ENCODE measurements at regions not wholly inside any gene's neighbourhood (a gene's known extent, or its start where the extent isn't known, plus 50 kb on each side); places are given as distances from the start of the nearest gene placed in this dataset.
"Not testable (repeated sequence)": the region's sequence is repeated elsewhere in the genome, so short reads cannot be mapped to it uniquely, and the experiment has no call there.

DNA sequence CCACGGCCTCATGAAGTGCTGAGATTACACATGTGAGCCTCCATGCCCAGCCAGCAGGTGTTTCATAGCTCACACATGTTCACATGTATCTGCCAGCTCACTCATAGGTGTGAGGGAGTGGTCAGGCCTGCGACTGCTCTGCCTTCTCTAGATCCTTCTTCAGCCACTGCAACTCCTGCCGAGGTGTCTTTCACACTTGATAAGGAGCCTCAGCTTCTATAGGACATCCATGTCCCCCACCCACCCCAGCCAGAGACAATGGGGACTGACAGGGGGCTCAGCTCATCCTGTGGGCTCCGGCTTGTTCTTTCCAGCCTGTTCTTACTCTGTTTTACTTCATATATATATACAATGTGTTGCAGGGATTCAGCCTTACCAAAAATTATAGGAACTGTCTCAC lies 286.5 kb upstream of the MGAT5 start:
- FAIRE-seq (no peak), DNase-seq (ENCODE audit: insufficient read length, low spot score) (no peak)

DNA sequence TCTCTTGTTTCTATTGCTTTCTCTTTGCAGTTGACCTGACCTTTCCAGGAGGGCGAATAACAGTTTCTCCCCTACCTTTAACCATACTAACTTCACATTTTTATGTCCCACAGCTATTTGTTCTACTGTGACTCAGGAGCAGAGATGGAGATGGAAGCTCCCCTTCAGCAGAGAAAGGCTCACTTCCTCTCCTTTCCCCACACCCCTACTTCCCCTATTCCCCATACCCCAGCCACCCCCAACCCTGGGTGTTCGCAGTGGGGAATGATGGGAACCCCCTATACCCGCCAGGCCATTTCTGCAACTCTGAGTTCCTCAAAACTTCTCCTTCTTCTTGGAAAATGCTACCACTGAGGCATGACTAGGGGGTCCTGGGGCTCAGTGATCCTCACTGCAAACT lies 285.4 kb upstream of the MGAT5 start:
- FAIRE-seq: no peak

DNA sequence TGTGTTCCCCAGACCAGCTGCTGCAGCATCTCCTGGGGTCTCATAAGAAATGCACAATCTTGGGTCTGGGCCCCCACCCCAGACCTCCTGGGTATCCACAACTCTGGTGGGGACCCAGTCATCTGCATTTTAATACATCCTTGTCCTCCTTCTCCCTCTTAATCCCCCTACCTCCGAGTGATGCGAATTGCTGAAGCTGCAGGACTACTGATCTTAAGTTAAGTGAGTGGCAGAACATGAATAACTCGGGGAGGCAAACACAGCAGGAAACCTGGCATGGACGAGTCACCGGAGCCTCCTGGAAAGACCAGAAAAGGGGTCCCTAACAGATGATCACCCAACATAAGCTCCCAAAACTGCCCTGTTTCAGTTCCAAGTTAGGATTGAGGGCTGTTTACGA lies 283.2 kb upstream of the MGAT5 start:
- FAIRE-seq (no peak), DNase-seq (ENCODE audit: insufficient read length, low spot score) (no peak)

More for the DNA sequence above, 285.4 kb upstream of the MGAT5 start:
- no peak for DNase-seq (ENCODE audit: insufficient read length, low spot score)

DNA sequence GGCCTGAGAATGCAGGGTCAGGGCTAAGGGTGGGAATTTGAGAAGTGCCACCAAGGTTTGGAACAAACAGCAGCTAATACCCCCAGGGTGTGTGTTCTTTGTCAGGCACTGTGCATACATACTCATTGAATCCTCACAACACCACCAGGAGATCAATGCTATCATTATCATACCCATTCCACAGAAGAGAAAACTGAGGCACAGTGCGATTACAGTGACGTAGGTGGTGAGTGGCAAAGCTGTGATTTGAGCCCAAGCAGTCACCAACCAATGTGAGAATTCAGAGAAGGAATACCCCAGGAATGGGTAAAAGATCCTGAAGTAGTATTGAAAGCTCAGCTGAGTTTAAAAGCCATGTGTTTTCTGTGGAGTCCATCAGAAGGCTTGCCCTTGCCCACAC lies 281.6 kb upstream of the MGAT5 start:
- FAIRE-seq: no peak
- DNase-seq (ENCODE audit: insufficient read length, low spot score): no peak

DNA sequence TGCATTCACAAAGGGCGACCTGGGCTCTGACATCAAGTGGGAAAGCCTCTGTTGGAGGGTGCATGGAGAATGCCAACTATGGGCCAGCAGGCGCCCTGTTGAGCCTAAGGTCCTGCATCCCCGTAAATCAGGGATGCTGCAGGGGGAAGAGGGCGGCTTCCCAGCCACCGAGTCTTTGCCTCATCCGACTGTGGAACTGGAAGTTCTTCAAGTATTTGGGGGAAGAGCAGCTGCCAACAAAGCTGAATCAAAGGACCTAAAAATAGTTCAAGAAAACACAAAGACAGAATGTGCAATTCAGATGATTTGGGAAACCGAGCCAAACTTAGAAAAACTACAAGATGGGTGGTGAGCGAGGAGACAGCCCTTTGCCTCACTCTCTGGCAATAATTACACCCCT lies 281.1 kb upstream of the MGAT5 start:
- DNase-seq (ENCODE audit: insufficient read length, low spot score): no peak
- FAIRE-seq: no peak

DNA sequence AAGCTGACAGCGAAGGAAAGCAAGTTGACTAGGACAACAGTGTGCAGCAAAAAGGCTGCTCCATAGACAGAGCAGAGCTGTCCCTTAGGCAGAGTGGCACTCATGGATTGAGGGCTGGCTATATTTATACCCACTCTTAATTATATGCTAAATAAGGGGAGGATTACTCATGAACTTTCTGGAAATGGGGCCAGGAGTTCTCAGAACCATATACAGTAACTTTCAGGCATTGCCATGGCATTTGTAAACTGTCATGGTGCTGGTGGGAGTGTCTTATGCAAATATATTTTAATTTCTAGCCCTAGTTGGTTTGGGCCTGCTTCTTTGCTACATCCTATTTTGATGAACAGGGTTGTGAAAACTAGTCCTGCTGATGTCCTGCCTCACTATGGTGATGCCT lies 279.5 kb upstream of the MGAT5 start:
- no peak for FAIRE-seq
- DNase-seq (ENCODE audit: insufficient read length, low spot score): no peak

DNA sequence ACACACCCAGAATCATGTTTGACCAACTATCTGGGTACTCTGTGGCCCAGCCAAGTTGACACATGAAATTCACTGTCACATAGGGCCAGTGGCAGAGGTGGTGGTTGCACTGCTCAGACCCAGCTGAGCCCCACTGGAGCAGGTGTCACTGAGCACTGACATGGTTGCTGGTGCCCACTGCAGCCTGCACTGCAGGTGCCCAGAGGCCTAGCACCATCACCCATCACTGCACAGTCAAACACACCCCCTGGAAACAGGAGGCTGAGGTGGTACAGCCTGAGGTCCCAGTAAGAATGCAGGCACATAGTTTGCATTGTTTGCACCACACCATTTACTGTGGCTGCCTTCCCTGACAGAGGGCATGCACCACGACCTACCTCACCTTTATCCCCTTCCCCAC lies 278.7 kb upstream of the MGAT5 start:
- no peak for FAIRE-seq
- DNase-seq (ENCODE audit: insufficient read length, low spot score): no peak

DNA sequence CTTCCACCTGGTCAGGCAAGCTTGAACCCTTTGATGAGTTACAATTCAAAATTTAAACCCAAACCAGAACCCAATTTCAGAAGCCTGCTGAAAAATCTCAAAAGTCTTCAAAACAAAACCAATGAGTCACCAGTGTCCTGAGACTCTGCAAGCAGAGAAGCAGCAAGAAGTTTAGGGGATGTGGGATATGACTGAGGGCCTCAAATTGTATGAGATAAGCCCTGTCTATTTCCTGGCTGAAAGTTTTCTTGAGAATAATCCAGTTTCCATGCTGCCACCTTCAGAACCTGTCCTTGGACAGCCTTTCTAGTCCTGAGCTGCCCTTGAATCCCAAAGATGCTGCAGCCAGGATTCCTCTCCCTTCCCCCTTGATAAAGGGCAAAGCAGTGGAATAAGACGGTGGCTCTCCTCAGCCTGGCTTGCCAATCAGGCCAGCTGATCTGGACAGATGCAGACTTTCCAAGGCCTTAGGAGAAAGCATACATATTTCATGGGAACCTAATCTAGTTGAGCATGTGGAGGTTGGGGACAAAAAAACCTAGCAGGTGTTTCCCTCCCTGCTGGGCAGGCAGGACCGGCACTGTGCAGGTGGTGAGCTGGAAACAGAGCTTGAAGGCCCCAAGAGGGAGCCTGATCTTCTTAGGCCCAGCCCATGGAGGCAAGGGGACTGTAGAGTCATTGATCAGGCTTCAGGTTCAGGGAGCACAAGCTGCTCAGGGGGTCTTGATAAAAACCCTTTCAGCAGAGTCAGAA lies 278.0 kb upstream of the MGAT5 start:
- FAIRE-seq (no peak), DNase-seq (ENCODE audit: insufficient read length, low spot score) (no peak)

DNA sequence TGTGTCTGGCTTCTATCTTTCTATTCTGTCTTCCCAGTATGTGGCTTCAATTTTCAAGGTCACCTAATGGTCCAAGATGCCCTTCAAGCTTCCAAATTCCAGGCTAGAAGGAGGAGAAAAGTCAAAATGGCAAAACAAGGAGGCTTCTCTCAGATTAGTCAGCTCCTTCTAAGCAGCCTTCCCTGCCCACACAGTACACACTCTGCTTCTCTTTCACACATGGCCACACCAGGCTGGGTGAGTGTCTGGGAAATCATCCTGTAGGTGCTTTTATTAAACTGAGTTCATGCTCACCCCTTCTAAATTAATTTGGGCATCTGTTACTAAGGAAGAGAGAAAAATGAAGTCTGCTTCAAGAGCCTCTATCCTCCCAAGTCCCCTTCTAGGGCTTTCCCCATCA lies 277.2 kb upstream of the MGAT5 start:
- FAIRE-seq (no peak), DNase-seq (ENCODE audit: insufficient read length, low spot score) (no peak)

DNA sequence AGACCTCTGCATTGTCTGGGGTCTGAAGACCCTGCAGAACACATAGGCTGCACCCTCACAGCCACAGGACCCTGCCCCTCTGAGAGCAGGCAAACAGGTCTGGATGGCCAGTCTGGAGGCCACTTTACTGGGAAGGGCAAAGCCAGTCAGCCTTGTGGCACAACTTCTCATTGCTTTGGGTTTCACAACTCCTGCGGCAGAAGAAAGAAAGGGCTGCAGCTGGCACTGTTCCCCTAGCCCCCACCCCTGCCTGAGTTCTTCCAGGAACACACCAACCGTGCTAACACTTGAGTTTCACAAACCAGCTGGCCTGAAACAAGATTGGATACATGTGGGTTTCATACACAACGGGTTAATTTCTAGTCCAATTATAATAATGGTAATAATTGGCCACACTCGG lies 276.5 kb upstream of the MGAT5 start:
- no peak for FAIRE-seq
- DNase-seq (ENCODE audit: insufficient read length, low spot score): no peak

DNA sequence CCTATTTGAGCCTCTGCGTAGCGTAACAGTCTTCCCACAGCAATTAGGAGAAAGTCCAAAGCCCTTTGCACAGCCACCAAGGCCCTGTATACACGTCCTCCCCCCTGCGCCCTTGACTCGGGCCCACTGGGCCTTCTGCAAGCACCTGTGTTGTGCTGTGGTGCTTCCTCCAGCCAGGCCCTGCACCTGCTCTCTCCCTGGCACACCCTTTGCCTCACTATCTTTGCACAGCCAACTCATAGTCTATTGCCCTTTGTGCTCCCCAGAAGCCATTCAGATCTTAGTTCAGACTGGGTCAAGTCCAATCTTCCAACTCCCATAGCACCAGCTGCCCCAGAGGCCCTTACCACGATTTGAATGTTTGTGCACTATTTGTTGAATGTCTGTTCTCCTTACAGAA lies 271.6 kb upstream of the MGAT5 start:
- FAIRE-seq (no peak), DNase-seq (ENCODE audit: insufficient read length, low spot score) (no peak)

DNA sequence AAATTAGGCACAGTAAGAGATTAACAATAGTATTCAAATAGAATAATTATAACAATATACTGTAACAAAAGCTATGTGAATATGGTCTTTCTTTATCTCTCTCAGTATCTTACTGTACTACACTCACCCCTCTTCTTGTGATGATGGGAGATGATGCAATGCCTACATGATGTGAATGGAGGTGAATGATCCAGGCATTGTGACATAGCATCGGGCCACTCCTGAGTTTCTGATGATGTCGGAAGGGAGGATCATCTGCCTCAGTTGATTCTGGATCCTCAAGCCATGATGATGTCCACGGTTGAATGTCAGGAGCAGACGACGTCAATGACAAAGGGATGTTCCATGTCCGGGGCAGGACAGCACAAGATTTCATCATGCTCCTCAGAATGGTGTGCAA lies 268.3 kb upstream of the MGAT5 start:
- DNase-seq (ENCODE audit: insufficient read length, low spot score) (no peak), FAIRE-seq (no peak)

DNA sequence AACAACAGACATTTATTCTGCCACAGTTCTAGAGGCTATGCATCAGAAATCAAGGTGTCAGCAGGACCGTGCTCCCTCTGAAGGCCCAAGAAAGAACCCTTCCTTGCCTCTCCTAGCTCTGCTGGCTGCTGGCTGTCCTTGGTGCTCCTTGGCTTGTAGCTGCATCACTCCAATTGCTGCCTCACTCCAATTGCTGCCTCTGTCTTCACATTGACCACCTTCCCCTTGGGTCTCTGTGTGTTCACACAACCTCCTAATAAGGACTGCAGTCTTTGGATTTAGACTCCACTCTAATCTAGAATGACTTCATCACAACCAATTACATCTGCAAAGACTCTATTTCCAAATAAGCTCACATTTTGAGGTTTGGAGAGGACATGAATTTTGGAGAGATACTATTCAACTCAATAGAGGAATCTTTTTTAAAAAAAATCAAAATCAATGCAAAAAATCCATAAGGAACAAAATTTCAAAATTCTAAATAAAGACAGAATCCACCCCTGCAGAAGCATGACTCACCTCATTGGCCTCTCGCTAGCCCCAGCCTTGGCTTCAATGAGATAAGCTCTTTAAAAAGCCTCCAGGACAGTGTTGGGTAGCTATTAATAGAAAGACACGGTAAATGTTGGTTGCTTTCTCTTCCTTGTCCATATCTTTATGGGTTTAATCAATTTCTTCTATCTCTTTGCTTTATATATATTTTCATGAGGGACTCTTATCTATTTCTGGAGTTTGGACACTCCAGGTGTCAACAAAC lies 267.6 kb upstream of the MGAT5 start:
- DNase-seq (ENCODE audit: insufficient read length, low spot score): no peak
- FAIRE-seq: no peak

DNA sequence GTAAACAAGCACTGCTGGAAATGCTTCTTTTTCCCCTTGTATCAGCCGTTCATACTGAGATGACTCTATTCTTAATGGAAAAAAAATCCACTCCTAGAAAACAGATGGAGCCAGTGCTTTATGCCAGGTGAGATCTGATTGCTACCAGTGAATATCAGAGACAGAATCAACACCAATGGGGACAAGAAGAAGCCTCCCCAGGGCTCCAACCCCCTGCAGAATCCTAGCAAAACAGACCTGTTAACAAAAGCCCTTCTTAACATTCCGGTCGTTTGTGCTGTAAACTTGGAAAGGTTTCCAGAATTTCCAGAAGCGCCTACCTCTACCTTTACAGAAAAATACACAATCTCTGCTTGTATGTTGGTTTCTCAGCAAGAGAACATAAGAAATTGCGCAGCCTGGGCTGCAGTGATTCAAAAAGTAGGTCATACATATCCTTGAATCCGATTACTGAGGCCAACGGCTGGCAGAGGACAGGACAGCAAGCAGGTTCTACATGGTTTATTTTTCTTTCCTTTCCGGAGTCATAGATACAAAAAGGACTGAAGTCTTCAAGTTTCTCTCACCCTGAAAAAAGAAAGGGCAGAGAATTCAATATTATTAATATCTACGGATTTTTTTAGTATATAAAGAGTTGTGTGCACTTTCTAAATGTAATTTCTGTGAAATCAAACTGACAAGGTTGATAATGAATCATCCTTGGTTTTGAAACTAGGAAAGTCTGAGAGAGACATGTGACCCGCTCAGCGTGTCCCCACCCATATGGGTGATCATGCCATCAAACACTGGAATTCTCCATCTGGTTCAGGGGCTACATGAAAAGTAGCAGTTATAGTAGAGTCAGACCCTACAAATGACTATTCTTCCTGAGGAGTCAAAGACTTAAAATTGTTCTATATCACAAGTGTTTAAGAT lies 266.7 kb upstream of the MGAT5 start:
- FAIRE-seq (no peak), DNase-seq (ENCODE audit: insufficient read length, low spot score) (no peak)

DNA sequence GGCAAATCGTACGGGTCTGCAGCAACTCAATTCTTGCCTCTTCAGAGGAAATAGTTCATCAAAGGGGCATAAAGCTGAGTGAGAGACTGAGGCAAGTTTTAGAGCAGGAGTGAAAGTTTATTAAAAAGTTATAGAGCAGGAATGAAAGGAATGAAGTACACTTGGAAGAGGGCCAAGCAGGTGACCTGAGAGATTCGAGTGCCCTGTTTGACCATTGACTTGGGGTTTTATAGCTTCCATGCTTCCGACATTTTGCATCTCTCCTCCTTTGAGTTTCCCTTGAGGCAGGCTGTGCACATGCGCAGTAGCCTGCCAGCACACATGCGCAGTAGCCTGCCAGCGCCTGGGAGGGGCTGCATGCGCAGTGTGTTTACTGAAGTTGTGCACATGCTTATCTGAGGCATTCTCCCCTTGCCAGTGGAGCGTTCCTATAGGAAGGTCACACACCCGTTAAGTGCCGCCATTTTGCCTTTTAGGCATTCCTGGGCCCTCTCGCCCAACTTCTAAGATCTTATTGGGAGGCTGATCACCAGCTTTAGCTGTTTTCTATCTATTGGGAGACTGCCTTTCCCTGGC lies 265.5 kb upstream of the MGAT5 start:
- DNase-seq (ENCODE audit: insufficient read length, low spot score) (no peak), FAIRE-seq (no peak)

DNA sequence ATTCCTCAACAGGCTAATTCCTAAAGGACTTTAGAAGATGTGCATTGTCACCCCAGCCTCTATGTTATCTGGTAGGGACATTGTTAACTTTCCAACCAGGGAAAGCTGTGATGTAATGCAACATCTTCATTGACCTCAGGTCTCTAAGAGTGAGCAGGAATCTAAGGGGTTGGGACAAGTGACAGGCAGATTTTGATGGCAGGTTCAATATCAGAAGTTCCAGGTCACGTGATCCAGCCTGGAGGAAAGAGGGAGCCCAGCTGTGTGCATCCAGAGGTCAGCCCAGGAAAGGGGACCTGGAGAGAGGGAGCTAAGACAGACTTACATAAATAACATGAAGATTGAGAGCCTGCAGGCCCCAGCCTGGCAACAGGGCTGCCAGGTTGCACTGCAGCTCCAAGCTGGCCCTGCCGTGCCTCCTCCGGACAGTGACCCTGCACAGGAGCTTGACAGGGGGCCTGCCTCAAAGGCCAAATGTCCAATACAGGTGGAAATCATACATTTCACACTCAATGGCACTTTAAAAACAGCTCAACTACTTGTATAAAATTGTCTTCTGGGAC lies 262.2 kb upstream of the MGAT5 start:
- no peak for FAIRE-seq
- no peak for DNase-seq (ENCODE audit: insufficient read length, low spot score)

DNA sequence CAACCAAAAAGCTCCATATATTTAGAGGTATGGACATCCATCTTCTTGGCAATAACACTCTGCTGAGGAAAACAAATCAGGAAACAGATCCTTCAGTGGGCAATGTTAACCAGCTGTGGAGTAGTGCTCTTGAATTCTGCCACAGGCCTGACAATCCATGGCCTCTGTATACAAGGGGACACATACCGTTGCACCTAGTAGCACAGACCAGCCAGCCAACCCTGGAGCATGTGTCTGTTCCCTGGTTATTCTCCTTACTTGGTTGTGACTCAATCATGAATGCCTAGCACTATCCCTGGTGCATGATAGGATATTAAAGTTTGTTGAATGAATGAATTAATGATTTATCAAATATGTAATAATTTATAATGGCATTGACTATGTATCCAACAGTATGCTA lies 261.4 kb upstream of the MGAT5 start:
- no peak for DNase-seq (ENCODE audit: insufficient read length, low spot score)
- no peak for FAIRE-seq

DNA sequence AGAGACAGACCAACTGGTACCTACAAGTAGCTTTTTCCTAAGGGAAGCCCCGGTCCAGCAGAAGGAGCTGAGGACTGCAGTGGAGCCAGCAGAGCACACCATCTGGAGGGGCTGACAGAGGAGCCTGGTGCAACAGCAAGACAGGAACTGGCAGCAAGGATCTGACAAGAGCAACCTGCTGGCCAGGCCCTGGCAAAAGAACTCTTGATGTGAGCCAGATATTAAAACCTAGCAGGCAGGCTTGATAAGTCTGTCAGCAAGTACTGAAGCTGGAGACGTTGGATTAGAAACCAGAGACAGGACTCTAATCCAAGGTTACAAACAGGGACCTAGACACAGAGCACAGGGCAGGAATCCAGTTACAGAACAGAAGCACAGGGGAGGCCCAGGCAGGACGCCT lies 260.7 kb upstream of the MGAT5 start:
- FAIRE-seq: no peak

DNA sequence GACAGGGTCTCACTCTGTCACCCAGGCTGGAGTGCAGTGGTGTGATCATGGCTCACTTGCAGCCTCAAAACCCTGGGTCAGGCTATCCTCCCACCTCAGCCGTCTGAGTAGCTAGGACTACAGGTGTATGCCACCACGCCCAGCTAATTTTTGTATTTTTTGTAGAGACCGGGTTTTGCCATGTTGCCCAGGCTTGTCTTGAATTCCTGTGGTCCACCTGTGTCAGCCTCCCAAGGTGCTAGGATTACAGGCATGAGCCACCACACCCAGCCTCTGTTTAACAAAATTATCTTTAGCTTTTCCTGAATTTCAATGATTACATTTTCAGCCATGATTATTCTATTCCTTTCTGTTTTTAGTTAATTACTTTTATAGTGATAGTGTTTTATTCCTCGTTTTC lies 255.1 kb upstream of the MGAT5 start:
- DNase-seq (ENCODE audit: insufficient read length, low spot score); FAIRE-seq: not testable (repeated sequence)

More for the DNA sequence above, 260.7 kb upstream of the MGAT5 start:
- DNase-seq (ENCODE audit: insufficient read length, low spot score): no peak

DNA sequence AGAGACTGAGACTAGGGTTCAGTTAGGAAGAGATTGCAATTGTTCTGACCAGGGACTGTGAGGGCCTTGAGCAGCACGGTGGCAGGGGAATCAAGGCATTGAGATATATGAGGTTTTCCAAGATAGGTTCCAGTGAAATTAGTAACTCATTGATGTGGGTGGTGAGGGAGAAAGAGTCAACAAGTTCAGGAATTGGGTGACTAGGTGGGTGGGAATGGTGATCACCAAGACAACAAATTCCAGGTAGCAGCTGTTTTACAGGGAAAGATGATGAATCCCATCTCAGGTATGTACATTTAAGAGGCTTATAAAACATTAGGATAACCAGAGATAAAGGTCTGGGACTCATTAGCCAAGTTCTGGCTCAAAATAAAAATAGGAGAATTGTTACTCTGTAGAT lies 251.5 kb upstream of the MGAT5 start:
- no peak for FAIRE-seq
- no peak for DNase-seq (ENCODE audit: insufficient read length, low spot score)

DNA sequence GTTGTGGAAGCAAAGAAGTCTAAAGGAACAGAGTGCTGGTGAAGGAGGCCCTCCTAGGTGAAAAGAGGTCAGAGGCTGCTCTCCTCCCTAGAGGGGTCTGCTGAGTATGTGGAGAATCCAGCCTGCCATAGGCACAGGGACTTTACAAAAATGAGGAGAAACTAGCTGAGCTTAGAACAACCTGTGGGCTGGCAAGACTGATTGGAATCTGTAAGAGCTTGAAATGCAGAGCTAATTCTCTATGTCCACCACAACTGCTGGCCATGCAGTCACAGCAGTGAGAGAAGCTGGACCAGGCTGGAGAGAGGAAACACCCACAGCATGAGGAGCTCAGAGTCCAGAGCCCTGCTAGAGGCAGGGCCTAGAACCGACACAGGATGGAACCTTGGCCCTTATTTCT lies 251.0 kb upstream of the MGAT5 start:
- FAIRE-seq (no peak), DNase-seq (ENCODE audit: insufficient read length, low spot score) (no peak)

All from GM19239 (cell line).